Psoas muscle (tissue), 7 donors: ENCODE measurements at regions not wholly inside any gene's neighbourhood (a gene's known extent, or its start where the extent isn't known, plus 50 kb on each side); places are given as distances from the start of the nearest gene placed in this dataset.

Source experiments
- ATAC-seq, 4 donors: fragments of 200-7000 bp; cut with Tn5 transposase; one replicate each; pipeline ENCODE4 v1.9.1; 2020; ENCODE audit warnings: moderate library complexity in 3 of 4, mild to moderate bottlenecking in 2 of 4
- DNase-seq, 2 donors: peaks; one replicate each; pipeline ENCODE4 v3.0.0-alpha.2; 2020
- H3K27ac ChIP-seq: fragments of 200-600 bp; one replicate; pipeline ENCODE4 v1.8.0; 2022
- H3K27me3 ChIP-seq, 3 donors: fragments of 200-600 bp in 1 of 3; one replicate each; pipeline versions ENCODE4 v1.6.1 to v1.8.0; 2013 to 2022; ENCODE audit warnings: low read length in 2 of 3, mild to moderate bottlenecking in 2 of 3, moderate library complexity in 1 of 3; ENCODE audit not compliant: insufficient read depth in 3 of 3
- H3K36me3 ChIP-seq, 2 donors: fragments of 200-600 bp in 1 of 2; one replicate each; pipeline versions ENCODE4 v1.6.1 to v1.8.0; 2013 to 2022; ENCODE audit warnings: low read depth in 1 of 2, mild to moderate bottlenecking in 1 of 2, moderate library complexity in 1 of 2; ENCODE audit not compliant: insufficient read depth in 1 of 2
- H3K4me1 ChIP-seq: fragments of 200-600 bp; one replicate; pipeline ENCODE4 v1.8.0; 2022
- H3K4me3 ChIP-seq: fragments of 200-600 bp; one replicate; pipeline ENCODE4 v1.8.0; 2022; ENCODE audit warnings: mild to moderate bottlenecking
- H3K9me3 ChIP-seq: fragments of 200-600 bp; one replicate; pipeline ENCODE4 v1.8.0; 2022
- WGBS, 3 donors: extraction: QIAGEN DNeasy Blood & Tissue Kit; methylation state at CpG; one replicate each; pipeline versions ENCODE4 v1.1.6 to v1.1.7; 2013; 5-methylcytosine and 5-hydroxymethylcytosine counted together
- intact Hi-C, 2 donors: fragments of 100-400 bp; cut with DNase I; formaldehyde crosslinking; loops; one replicate each; pipeline versions ENCODE4 v1.11.0 to v1.14.2; 2022
- TF ChIP-seq, protein P1 (sequence below): fragments of 200-600 bp; IDR thresholded peaks from one replicate; pipeline ENCODE4 v1.8.0; 2022; ENCODE audit warnings: antibody characterized with exemption
- donor health status: healthy with polysubstance abuse.
- donor health status: DM: no; HTN: no; CAD: no; lungs with moderate emphysema.
- donor health status: Bipolar disorder and iron deficiency.
- donor health status: healthy.
- donor health status: DM: yes; HTN: yes; CAD: no.
- donor health status: DM: no; HTN: no; CAD: no.
- donor health status: DM: yes; HTN: yes; CAD: no.

DNA sequence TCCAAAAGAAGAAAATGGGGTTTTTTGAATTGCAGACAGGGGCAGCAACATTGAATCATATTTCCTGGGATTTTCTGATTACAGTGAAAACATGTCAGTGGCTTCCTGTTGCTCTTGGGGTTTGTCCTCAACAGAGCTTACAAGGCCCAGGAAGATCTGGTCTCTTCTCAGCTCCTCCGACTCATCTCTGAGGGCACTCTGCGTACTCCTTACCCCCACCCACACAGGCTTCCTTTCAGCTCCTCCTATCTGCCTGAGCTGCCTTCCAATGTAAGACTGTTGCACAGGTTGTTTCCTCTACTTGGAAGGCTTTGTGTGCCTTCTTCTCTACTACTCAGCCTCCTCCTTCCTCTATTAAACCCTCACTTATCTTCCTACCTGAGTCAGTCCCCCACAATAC lies 245.1 kb upstream of the MEF2C start:
- H3K4me1 ChIP-seq, result no peaks in the 10 kb centered on the region
- no peaks in the 10 kb centered on the region for H3K9me3 ChIP-seq
- intact Hi-C loops, result no loop called here
- no peak for ATAC-seq
- no peak overlapping the region for H3K27ac ChIP-seq
- no peak overlapping the region for H3K4me3 ChIP-seq
- 84 to 93% (median 88%) methylated on average over 2 of the region's 2 CpGs for WGBS, 3 donors
- no peak for DNase-seq
- no peaks in the 10 kb centered on the region for H3K27me3 ChIP-seq
- TF ChIP-seq, protein P1, sequence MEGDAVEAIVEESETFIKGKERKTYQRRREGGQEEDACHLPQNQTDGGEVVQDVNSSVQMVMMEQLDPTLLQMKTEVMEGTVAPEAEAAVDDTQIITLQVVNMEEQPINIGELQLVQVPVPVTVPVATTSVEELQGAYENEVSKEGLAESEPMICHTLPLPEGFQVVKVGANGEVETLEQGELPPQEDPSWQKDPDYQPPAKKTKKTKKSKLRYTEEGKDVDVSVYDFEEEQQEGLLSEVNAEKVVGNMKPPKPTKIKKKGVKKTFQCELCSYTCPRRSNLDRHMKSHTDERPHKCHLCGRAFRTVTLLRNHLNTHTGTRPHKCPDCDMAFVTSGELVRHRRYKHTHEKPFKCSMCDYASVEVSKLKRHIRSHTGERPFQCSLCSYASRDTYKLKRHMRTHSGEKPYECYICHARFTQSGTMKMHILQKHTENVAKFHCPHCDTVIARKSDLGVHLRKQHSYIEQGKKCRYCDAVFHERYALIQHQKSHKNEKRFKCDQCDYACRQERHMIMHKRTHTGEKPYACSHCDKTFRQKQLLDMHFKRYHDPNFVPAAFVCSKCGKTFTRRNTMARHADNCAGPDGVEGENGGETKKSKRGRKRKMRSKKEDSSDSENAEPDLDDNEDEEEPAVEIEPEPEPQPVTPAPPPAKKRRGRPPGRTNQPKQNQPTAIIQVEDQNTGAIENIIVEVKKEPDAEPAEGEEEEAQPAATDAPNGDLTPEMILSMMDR, result no peak
- H3K36me3 ChIP-seq, result no peaks in the 10 kb centered on the region

- H3K36me3 ChIP-seq, result no peaks in the 10 kb centered on the region
- H3K4me3 ChIP-seq, result no peak overlapping the region
- TF ChIP-seq, protein P1, result no peak
- no peaks in the 10 kb centered on the region for H3K9me3 ChIP-seq
- H3K27me3 ChIP-seq, result no peaks in the 10 kb centered on the region
- intact Hi-C loops, result no loop called here
- no peak overlapping the region for H3K27ac ChIP-seq
- ATAC-seq (no peak), DNase-seq (no peak)
- H3K4me1 ChIP-seq, result no peaks in the 10 kb centered on the region
- 91 to 92% (median 91%) methylated on average over 3 of the region's 3 CpGs for whole genome bisulfite sequencing, 3 donors
These were observed 244.2 kb upstream of the MEF2C start for GRCh38 chr5:89127191-89127590.

- H3K4me1 ChIP-seq, result no peaks in the 10 kb centered on the region
- intact Hi-C loops, result no loop called here
- TF ChIP-seq, protein P1, result no peak
- H3K36me3 ChIP-seq, result no peaks in the 10 kb centered on the region
- H3K9me3 ChIP-seq, result no peaks in the 10 kb centered on the region
- DNase-seq (no peak), ATAC-seq (no peak)
- WGBS, 3 donors, result 94 to 97% (median 95%) methylated on average over 2 of the region's 2 CpGs
- H3K27me3 ChIP-seq, result no peaks in the 10 kb centered on the region
- H3K4me3 ChIP-seq, result no peak overlapping the region
- H3K27ac ChIP-seq, result no peak overlapping the region
These were observed 242.4 kb upstream of the MEF2C start for GRCh38 chr5:89125372-89125771.

GRCh38 chr5:89123581-89123980 lies 240.6 kb upstream of the MEF2C start:
- TF ChIP-seq, protein P1, result no peak
- intact Hi-C loops, result no loop called here
- ATAC-seq, result no peak
- Histone ChIP-seq H3K36me3 (no peaks in the 10 kb centered on the region), H3K9me3 (no peaks in the 10 kb centered on the region), H3K4me1 (no peaks in the 10 kb centered on the region), H3K27me3 (no peaks in the 10 kb centered on the region), H3K27ac (no peak overlapping the region), H3K4me3 (no peak overlapping the region)
- no peak for DNase-seq
- WGBS, 3 donors, result 88 to 90% (median 88%) methylated on average over 2 of the region's 2 CpGs

DNA sequence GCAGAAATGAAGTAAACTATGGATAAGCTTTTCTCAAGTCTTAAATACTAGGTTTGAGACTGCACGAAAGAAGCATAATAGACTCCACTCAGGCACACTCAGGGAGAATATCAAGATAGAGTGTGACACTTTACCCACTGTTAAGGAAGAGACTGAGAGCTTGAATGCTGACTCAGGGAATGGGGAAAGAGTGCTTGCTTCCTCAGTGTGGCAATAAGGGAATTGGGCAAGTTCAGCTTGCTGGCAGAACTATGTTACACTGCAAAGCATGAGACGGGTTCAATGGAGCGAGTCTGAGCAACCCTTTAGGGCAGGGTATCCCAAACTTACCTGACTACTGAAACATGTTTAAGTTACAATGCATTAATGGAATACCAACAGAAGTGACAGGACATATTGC lies 237.7 kb upstream of the MEF2C start:
- peak in 2 of 4 donors; percentile 63 to 88 for ATAC-seq

More for the DNA sequence above, 237.7 kb upstream of the MEF2C start:
- intact Hi-C loops, result no loop called here
- no peaks in the 10 kb centered on the region for H3K27me3 ChIP-seq
- 87 to 93% (median 92%) methylated on average over 3 of the region's 3 CpGs for WGBS, 3 donors
- H3K4me3 ChIP-seq, result no peak overlapping the region
- H3K36me3 ChIP-seq, result no peaks in the 10 kb centered on the region
- H3K9me3 ChIP-seq, result no peaks in the 10 kb centered on the region
- no peak for DNase-seq
- TF ChIP-seq, protein P1, result no peak
- no peaks in the 10 kb centered on the region for H3K4me1 ChIP-seq
- no peak overlapping the region for H3K27ac ChIP-seq
